Fibroblast of upper back skin (primary cell): ENCODE measurements at regions not wholly inside any gene's neighbourhood (a gene's known extent, or its start where the extent isn't known, plus 50 kb on each side); places are given as distances from the start of the nearest gene placed in this dataset.
A peak's percentile ranks its signal among the peaks of the same experiment; 100 is the strongest.

Experiments
- DNase-seq: peaks from one replicate; pipeline ENCODE4 v3.0.0-alpha.2; 2013

GRCh38 chr10:3622845-3623621 lies 162.0 kb downstream of the KLF6 start:
- DNase-seq, result peak; percentile 39

DNA sequence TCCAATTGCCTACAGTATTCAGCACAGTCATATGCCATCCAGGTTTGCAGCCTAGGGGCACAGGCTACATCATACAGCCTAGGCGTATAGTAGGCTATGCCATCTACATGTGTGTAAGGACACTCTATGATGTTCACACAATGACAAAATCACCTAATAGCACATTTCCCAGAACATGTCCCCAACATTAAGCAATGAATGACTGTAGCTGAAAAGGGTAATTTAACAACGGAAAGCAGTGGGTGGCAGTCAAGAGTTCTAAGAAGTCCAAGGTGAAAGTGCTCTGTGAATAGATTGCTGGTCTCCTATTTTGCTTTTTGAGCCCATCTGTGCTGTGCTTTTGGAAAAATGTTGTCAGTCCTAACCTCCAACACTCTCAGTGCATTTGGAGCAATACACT lies 162.6 kb downstream of the KLF6 start:
- no peak for DNase-seq

- no peak for DNase-seq
These were observed 164.2 kb downstream of the KLF6 start for GRCh38 chr10:3620818-3621217.

DNA sequence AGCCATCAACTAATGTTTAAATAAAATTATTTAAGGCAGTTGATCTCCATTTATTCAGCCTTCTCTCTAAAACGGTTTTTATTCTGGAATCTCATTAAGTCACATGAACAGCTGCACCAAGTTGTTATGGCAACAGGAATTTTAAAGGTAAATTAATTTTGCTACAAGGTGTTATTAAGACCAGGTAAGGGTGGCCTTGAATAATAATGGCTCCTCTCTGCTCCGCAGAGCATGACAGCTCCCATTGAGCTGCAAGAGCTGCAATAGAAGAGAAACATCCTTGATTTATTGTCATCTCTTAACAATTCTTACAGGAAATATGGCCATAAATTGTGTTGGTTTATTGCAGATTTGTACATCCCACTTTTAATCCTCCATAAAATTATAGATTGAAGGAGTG lies 165.8 kb downstream of the KLF6 start:
- no peak for DNase-seq

DNA sequence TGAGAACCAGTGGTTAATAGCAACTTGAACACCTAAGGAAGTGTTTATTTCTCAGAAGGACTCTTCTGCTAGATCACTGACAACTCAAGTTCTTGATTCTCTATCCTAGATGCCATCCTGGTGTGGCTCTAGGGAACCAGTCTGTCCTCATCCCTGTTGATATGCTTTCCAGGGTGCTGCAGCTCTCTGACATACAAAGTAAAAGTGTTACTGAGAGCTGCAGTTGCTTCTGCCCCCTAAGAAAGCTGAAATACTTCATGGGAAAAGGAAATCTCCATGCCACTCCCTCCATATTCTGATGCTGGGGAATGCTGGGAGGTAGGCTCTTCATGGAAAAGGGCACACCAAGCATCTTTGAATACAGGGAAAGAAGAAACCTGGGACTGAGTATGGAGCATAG lies 168.1 kb downstream of the KLF6 start:
- no peak for DNase-seq

DNA sequence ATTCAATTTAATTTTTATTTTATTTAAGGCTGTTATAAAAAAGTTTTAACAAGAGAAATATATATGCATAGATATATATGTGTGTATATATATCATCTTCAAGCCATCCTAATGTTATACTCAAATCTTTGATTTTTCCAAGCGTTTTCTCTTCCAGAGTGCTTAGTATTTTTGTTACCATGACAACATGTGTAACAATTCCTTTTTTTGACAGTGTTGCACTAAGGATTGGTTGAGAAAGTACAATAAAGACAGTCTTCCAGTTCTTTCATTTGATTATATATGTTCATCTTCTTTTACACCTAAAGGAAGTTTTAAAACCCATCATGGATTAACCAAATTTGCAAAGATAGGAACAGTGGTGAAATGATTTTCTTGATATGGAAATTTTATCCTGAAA lies 171.7 kb downstream of the KLF6 start:
- DNase-seq, result no peak

GRCh38 chr10:3612183-3613001 lies 172.6 kb downstream of the KLF6 start:
- DNase-seq, result no peak

- no peak for DNase-seq
These were observed 178.7 kb downstream of the KLF6 start for GRCh38 chr10:3606309-3606708.

GRCh38 chr10:3605882-3606281 lies 179.1 kb downstream of the KLF6 start:
- DNase-seq, result no peak

DNA sequence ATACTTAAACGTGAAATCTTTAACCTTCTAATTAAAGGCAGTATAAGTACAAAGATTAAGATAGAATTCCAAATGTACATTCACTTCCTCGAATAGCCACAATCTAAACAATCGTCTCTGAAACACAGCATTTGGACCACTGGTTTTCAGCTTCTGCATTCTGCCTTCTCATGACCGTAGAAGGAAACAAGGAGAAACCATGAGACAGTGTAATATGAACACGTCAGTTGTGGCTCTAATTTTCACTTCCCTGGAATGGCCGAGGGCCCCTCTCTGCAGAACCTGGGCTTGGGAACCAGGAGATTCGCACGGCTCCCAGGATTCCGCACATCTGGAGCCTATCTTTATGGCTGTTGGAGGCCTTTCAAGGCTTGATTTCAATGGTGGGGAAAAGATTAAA lies 189.3 kb downstream of the KLF6 start:
- DNase-seq, result no peak

DNA sequence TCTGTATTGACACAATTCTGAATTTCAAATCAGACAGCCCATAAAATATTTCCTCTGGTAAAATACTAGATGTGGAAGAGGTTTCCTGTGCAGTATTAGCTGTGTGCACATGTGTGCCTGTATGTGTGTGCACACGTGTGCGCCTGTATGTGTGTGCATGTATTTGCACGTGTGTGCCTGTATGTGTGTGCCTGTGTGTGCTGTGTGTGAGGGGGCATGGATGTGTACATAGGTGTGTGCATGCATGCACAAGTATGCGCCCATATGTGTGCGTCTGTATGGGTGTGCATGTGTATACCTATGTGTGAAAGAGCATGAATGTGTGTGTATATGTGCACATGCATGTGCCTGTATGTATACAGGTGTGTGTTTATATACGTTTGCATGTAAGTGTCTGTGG lies 191.4 kb downstream of the KLF6 start:
- DNase-seq, result no peak

DNA sequence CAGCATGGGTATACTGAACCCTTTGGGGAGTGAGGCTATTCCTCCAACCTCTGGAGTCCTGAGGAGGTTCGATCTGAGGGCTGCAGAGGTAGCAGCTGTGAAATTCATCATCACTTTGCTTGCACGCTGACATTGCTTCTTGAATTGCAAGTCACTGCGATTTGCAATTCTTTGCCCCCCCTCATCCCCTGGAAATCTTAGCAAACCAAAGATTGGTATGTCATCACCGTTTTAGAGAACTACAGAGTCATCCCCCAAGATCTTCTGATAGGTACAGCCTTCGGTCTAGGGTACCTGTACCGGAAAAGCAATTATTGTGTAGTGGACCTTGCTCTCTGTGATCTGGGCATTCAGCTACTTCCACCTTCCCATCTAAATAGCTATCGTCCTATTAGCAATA lies 192.6 kb downstream of the KLF6 start:
- no peak for DNase-seq

DNA sequence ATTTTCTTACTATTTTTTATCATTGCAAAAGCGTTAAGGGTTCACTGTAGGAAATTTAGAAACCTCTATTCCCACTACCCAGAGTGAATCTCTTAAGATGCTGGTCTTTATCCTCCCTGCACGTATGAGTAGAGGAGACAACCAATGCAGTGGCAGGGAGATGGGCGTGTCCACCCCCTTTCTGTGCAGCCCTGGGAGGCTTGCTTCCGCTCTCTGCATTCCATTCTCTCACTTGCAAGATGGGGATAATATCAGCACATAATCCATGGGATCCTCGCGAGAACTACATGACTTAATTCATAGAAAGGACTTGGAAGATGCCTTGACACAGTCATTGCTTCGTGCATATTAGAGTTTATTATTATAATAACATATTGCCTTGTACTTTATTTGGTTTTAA lies 196.2 kb downstream of the KLF6 start:
- peak; percentile 32 for DNase-seq

GRCh38 chr10:3588346-3588745 lies 196.7 kb downstream of the KLF6 start:
- no peak for DNase-seq

- DNase-seq, result no peak
These were observed 199.9 kb downstream of the KLF6 start for GRCh38 chr10:3584926-3585784.

DNA sequence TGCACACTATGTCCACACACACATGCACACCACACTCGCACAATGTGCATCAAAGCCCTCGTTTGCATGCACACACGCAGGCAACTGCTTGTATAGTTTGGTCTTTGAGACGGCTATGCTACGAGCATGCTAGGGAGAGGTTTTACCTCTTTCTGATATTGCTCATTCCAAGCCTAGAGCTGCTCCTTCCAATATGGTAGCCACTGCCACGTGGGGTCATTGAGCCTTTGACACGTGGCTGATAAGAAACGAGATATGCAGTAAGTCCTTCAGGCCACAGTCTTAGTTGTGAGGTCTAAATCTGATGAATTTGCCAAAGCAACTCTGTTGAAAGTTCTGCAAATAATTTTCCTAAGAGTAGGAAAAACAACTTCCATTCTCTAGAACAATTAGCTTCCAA lies 204.4 kb downstream of the KLF6 start:
- no peak for DNase-seq

DNA sequence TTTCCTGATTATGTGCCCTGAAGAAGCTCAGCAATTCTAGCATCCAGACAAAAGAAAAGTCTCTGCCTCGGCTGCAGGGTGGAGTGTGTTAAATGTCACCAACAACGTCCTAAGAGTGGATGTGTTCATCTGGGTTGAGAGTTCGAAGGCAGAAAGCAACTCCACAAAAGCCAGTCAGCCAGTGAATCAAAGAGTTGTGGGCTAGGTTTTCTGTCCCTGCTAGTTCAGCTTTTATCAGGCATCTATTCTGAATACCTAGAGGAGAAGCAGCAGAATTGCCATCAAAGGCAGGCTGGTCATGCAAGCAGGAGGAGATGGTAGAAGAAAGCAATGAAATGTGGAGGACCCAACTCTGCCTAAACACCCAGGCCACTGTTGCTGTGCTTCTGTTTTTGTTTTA lies 205.2 kb downstream of the KLF6 start:
- no peak for DNase-seq

- no peak for DNase-seq
These were observed 206.3 kb downstream of the KLF6 start for GRCh38 chr10:3578682-3579081.

- no peak for DNase-seq
These were observed 206.8 kb downstream of the KLF6 start for GRCh38 chr10:3578159-3578558.

GRCh38 chr10:3574451-3574850 lies 210.6 kb downstream of the KLF6 start:
- DNase-seq, result no peak

GRCh38 chr10:3573498-3573897 lies 211.5 kb downstream of the KLF6 start:
- DNase-seq, result no peak

GRCh38 chr10:3571310-3571825 lies 213.6 kb downstream of the KLF6 start:
- no peak for DNase-seq

DNA sequence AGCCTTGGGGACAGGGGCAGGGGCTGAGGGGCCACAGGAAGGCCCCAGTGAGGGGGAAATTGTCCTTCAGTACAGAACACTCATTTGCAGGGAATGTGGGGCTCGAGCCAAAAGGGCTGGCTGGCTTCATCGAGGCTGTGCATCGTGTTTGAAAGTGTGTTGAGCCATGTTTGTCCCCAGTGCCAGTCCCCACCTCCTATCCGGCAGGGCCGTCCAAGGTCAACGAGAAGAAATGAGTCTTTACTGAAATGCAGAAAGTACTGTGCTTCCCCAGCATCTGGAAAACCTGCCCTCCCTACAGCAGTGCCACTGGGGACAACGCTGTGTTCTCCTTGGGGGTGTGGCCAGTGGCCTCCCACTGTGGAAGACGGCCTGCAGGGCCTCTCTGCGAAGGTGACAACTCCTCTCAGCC lies 214.1 kb downstream of the KLF6 start:
- peak; percentile 13 for DNase-seq
